Fibroblast of villous mesenchyme (primary cell): ENCODE measurements at regions not wholly inside any gene's neighbourhood (a gene's known extent, or its start where the extent isn't known, plus 50 kb on each side); places are given as distances from the start of the nearest gene placed in this dataset.
A peak's percentile ranks its signal among the peaks of the same experiment; 100 is the strongest.

Experiments
- DNase-seq: peaks from one replicate; pipeline ENCODE4 v3.0.0-alpha.2; 2010; ENCODE audit warnings: low read depth
- H3K4me3 ChIP-seq: 2 replicates; pipeline ENCODE4 v1.5.1; 2011; ENCODE audit warnings: low read depth, mild to moderate bottlenecking, low read length
- CTCF ChIP-seq: IDR thresholded peaks from 2 replicates; pipeline ENCODE4 v1.5.1; 2012; ENCODE audit warnings: low read depth, mild to moderate bottlenecking, low read length; ENCODE audit not compliant: insufficient read depth

DNA sequence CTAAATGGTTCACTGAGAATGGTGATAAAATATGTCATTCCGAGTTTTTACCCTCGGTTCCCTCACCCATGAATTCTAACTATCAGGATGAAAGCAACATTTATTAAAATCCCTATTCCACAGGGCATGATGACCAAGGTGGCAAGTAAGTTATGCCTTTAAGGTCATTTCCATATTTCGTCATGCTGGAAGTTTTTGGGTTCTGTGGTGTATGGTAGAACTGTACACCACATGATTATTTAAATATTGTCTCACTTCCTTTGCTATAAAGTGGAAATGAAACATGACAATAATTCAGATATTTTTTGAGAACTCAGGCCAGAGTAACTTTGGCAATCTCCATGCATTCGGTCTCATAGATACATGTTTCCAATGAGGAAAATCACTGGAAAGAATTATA, 68.5 kb upstream of the CARD18 start:
- no peak overlapping the region for H3K4me3 ChIP-seq
- DNase-seq, result no peak
- TF ChIP-seq CTCF, result no peak

- peak; percentile 39 for DNase-seq
- no peak for TF ChIP-seq CTCF
- H3K4me3 ChIP-seq, result no peak overlapping the region
Observed at GRCh38 chr11:105206633-105207032, 67.1 kb upstream of the CARD18 start.

- no peak for DNase-seq
- H3K4me3 ChIP-seq, result no peak overlapping the region
- TF ChIP-seq CTCF, result no peak
Observed at GRCh38 chr11:105204636-105205035, 65.1 kb upstream of the CARD18 start.

DNA sequence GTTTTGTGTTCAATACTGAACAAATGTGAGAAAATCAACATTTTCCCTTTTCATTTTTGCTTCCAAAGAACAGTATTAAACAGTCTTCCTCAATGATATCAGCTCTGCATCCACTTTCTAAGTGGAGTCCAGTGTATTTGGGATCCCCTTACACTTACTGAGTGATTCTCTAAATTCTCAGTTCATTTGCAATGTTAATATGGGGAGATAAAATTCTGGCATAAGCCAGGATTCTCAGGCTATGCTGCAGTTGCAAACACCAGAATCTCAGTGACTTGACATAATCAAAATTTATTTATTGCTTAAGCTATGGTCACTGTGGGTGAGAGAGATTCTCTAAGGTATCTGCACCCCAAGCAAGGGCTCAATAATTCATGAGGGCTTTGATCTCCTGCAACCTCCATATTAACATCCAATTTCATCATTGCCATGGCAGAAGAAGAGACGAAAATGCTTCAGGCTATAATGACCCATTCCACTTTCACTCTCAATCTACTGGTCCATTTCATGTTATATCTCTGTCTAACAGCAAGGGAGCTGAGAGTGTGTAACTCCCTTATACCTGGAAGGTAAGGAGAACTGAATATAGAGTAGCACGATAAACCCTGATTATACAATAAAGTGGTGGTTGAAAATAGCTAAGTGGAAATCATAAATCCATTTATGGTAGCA, 64.1 kb upstream of the CARD18 start:
- TF ChIP-seq CTCF, result no peak
- H3K4me3 ChIP-seq, result no peak overlapping the region
- no peak for DNase-seq

- no peak for TF ChIP-seq CTCF
- no peak for DNase-seq
- H3K4me3 ChIP-seq, result no peak overlapping the region
Observed at GRCh38 chr11:105202844-105203548, 63.4 kb upstream of the CARD18 start.

GRCh38 chr11:105202422-105202821, 62.9 kb upstream of the CARD18 start:
- no peak overlapping the region for H3K4me3 ChIP-seq
- DNase-seq, result no peak
- no peak for TF ChIP-seq CTCF

DNA sequence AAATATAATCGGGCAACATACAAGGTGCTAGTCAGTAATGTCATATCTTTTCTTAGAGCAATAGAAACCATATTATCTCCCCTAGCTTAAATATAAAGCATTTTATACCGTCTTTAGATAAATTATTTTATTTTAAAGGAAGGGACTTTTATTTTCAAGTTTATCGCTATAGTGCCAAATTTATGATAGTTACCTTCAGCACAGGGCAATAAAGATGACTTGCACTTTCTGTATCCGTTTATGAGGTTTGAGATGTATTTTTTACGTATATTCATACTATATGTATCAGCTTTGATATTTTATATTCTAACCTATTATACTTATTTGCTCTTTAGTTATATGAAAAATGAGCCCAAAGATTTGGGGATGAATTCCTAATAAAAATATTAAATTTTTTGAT, 61.6 kb upstream of the CARD18 start:
- TF ChIP-seq CTCF, result no peak
- no peak overlapping the region for H3K4me3 ChIP-seq
- DNase-seq, result no peak
